ENCODE measurements at regions not wholly inside any gene's neighbourhood (a gene's known extent, or its start where the extent isn't known, plus 50 kb on each side); places are given as distances from the start of the nearest gene placed in this dataset.

DNA sequence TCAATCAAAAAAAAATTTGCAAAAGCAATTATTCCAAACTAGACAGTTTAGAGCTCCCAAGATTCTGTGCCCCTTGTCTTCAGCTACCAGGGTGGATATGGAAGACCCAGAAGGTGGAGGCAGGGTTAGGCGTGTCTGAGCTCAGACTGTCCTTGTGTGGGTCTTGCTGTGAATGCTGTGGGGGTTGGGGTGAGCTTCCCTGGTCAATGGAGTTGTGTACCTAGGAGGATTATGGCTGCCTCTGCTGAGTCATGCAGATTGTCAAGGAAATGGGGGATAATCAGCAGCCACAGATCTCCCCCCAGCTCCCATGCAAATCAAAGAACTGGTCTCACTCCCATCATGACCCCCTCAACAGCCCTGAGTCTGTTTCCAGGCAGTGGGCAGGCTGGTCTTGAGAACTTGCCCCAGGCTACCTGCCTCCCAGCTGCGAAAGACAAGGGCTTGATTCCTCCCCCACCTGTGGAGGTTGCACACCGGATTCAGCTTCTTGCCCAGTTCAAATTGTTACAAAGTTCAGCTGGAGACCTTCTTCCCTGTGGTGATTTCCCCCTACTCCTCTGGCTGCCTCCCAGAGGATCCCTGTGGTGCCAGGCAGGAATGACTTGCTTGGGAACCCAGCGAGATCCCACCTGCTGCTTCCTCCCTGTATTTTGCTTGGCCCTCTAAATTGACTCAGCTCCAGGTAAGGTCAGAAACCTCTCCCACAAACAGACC is 77.0 kb downstream of the RAD51AP2 start:
- no peak overlapping the region for H3K4me3 ChIP-seq (ENCODE audit: low read depth in 2 of 2, low read length in 1 of 2)
- H3F3A ChIP-seq (replicated peaks; ENCODE audit: insufficient read depth), result no peaks in the 10 kb centered on the region
- no peaks in the 10 kb centered on the region for H3K79me2 ChIP-seq (ENCODE audit: insufficient read depth)
- H3K27ac ChIP-seq (ENCODE audit: low read depth in 2 of 2, low read length in 1 of 2), result no peak overlapping the region
- H3K4me1 ChIP-seq (ENCODE audit: control insufficient read depth in 1 of 2, insufficient read depth in 2 of 2, low read depth in 1 of 2, low read length in 1 of 2), result no peaks in the 10 kb centered on the region; a peak in 1 of 4 replicates
- H3K9me3 ChIP-seq, result no peaks in the 10 kb centered on the region
- 11% methylated on average over 2 of the region's 4 CpGs for WGBS (ENCODE audit: low lambda C conversion rate)
- TF ChIP-seq, protein P1, sequence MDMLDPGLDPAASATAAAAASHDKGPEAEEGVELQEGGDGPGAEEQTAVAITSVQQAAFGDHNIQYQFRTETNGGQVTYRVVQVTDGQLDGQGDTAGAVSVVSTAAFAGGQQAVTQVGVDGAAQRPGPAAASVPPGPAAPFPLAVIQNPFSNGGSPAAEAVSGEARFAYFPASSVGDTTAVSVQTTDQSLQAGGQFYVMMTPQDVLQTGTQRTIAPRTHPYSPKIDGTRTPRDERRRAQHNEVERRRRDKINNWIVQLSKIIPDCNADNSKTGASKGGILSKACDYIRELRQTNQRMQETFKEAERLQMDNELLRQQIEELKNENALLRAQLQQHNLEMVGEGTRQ (IDR thresholded peaks at IDR 0.05; ENCODE audit: borderline replicate concordance, low read depth, low read length), result no peak
- TF ChIP-seq TAF1 (IDR thresholded peaks at IDR 0.05; ENCODE audit: borderline replicate concordance, low read depth, low read length), result no peak
- no peak for TF ChIP-seq YY1 (IDR thresholded peaks at IDR 0.05; ENCODE audit: low read depth)
- no peak for TF ChIP-seq JUND (IDR thresholded peaks at IDR 0.05)
- TF ChIP-seq RXRA (IDR thresholded peaks at IDR 0.05; ENCODE audit: borderline replicate concordance, low read depth), result no peak
- TF ChIP-seq SIN3A (IDR thresholded peaks at IDR 0.05; ENCODE audit: borderline replicate concordance, low read depth, low read length), result no peak
- H3K36me3 ChIP-seq (replicated peaks in 1 of 2; ENCODE audit: control insufficient read depth in 1 of 2, insufficient read depth in 2 of 2, low read length in 1 of 2), result no peaks in the 10 kb centered on the region
- H3K4me2 ChIP-seq, result no peak overlapping the region
- POLR2A ChIA-PET, result no interaction called here
- no peaks in the 10 kb centered on the region for H4K20me1 ChIP-seq (ENCODE audit: insufficient read depth)
- H3K9me2 ChIP-seq, result no peaks in the 10 kb centered on the region; the same call in 1 of the 2 replicates
- no peak overlapping the region for H3K9ac ChIP-seq
- H3K27me3 ChIP-seq (ENCODE audit: insufficient read depth), result no peaks in the 10 kb centered on the region
- CTCF ChIA-PET, result interaction anchor here (1.2 kb wide), 1 partner anchor 15 kb away, joined by 3 read pairs; no protein-coding TSS in a partner anchor
- no peak overlapping the region for H2AFZ ChIP-seq (ENCODE audit: low read depth)
- no peak for DNase-seq

DNA sequence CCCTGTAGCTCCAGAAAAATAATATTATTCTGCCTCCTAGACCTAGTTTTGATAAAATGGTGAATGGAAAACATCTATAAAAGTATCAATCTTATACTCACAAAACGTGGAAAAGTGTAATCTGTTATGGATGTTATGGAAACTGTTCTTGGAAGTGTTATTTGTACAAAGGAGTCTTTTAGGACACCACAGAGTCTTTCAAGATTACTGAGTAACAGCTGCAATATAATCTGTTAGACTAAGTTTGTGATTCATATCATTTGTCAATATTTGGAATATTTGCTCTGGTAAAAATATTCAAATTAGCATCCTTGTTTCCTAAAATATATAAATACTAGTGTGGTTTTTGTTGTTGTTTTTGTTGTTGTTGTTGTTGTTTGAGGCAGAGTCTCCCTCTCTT is 87.9 kb downstream of the RAD51AP2 start:
- Histone ChIP-seq H3K4me1 (ENCODE audit: control insufficient read depth in 1 of 2, insufficient read depth in 2 of 2, low read depth in 1 of 2, low read length in 1 of 2) (no peaks in the 10 kb centered on the region), H3K9me2 (no peaks in the 10 kb centered on the region), H3K27ac (ENCODE audit: low read depth in 2 of 2, low read length in 1 of 2) (no peak overlapping the region), H3K4me3 (ENCODE audit: low read depth in 2 of 2, low read length in 1 of 2) (no peak overlapping the region), H3K9ac (no peak overlapping the region), H3K9me3 (no peaks in the 10 kb centered on the region), H3K4me2 (no peak overlapping the region), H2AFZ (ENCODE audit: low read depth) (no peak overlapping the region), H3K27me3 (ENCODE audit: insufficient read depth) (no peaks in the 10 kb centered on the region), H3F3A (replicated peaks; ENCODE audit: insufficient read depth) (no peaks in the 10 kb centered on the region), H3K36me3 (replicated peaks in 1 of 2; ENCODE audit: control insufficient read depth in 1 of 2, insufficient read depth in 2 of 2, low read length in 1 of 2) (no peaks in the 10 kb centered on the region), H3K79me2 (ENCODE audit: insufficient read depth) (no peaks in the 10 kb centered on the region), H4K20me1 (ENCODE audit: insufficient read depth) (no peaks in the 10 kb centered on the region)
- WGBS (ENCODE audit: low lambda C conversion rate), result 8% methylated on average over 1 of the region's 1 CpG
- DNase-seq, result no peak
- TF ChIP-seq ELF1 (IDR thresholded peaks at IDR 0.05) (no peak), TAF1 (IDR thresholded peaks at IDR 0.05; ENCODE audit: borderline replicate concordance, low read depth, low read length) (no peak), FOXJ3 (CRISPR knock-in tag; IDR thresholded peaks at IDR 0.05) (no peak), TEAD4 (IDR thresholded peaks at IDR 0.05; ENCODE audit: borderline replicate concordance, insufficient read depth) (no peak), JUND (IDR thresholded peaks at IDR 0.05) (no peak), RCOR1 (IDR thresholded peaks at IDR 0.05; ENCODE audit: low read length) (no peak), RXRA (IDR thresholded peaks at IDR 0.05; ENCODE audit: borderline replicate concordance, low read depth) (no peak)
- TF ChIP-seq, protein P2, sequence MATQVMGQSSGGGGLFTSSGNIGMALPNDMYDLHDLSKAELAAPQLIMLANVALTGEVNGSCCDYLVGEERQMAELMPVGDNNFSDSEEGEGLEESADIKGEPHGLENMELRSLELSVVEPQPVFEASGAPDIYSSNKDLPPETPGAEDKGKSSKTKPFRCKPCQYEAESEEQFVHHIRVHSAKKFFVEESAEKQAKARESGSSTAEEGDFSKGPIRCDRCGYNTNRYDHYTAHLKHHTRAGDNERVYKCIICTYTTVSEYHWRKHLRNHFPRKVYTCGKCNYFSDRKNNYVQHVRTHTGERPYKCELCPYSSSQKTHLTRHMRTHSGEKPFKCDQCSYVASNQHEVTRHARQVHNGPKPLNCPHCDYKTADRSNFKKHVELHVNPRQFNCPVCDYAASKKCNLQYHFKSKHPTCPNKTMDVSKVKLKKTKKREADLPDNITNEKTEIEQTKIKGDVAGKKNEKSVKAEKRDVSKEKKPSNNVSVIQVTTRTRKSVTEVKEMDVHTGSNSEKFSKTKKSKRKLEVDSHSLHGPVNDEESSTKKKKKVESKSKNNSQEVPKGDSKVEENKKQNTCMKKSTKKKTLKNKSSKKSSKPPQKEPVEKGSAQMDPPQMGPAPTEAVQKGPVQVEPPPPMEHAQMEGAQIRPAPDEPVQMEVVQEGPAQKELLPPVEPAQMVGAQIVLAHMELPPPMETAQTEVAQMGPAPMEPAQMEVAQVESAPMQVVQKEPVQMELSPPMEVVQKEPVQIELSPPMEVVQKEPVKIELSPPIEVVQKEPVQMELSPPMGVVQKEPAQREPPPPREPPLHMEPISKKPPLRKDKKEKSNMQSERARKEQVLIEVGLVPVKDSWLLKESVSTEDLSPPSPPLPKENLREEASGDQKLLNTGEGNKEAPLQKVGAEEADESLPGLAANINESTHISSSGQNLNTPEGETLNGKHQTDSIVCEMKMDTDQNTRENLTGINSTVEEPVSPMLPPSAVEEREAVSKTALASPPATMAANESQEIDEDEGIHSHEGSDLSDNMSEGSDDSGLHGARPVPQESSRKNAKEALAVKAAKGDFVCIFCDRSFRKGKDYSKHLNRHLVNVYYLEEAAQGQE (IDR thresholded peaks at IDR 0.05; ENCODE audit: low read depth, low read length), result no peak
- TF ChIP-seq, protein P3, sequence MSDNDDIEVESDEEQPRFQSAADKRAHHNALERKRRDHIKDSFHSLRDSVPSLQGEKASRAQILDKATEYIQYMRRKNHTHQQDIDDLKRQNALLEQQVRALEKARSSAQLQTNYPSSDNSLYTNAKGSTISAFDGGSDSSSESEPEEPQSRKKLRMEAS (IDR thresholded peaks at IDR 0.05; ENCODE audit: low read depth), result no peak
- ChIA-PET CTCF (interaction anchor here (1.4 kb wide), 1 partner anchor 11 kb away, joined by 4 read pairs; no protein-coding TSS in a partner anchor), POLR2A (no interaction called here)
